ENCODE measurements at regions not wholly inside any gene's neighbourhood (a gene's known extent, or its start where the extent isn't known, plus 50 kb on each side); places are given as distances from the start of the nearest gene placed in this dataset.

GRCh38 chr11:30719371-30719770 lies 133.2 kb upstream of the MPPED2 start:
- H3K4me3 ChIP-seq: no peak overlapping the region
- DNase-seq: no peak
- WGBS, 2 donors: 71 to 89% methylated on average over 4 of the region's 4 CpGs
- H3K27me3 ChIP-seq: no peaks in the 10 kb centered on the region
- intact Hi-C loops (cut with DNase I): no loop called here
- H3K9me3 ChIP-seq: no peaks in the 10 kb centered on the region
- H3K36me3 ChIP-seq: no peaks in the 10 kb centered on the region
- H3K4me1 ChIP-seq: no peaks in the 10 kb centered on the region
- no peak for TF ChIP-seq POLR2AphosphoS5 (IDR thresholded peaks at IDR 0.05)
- no peak for TF ChIP-seq POLR2A (IDR thresholded peaks at IDR 0.05)
- no peak for TF ChIP-seq EP300 (IDR thresholded peaks at IDR 0.05)
- TF ChIP-seq, protein P1, sequence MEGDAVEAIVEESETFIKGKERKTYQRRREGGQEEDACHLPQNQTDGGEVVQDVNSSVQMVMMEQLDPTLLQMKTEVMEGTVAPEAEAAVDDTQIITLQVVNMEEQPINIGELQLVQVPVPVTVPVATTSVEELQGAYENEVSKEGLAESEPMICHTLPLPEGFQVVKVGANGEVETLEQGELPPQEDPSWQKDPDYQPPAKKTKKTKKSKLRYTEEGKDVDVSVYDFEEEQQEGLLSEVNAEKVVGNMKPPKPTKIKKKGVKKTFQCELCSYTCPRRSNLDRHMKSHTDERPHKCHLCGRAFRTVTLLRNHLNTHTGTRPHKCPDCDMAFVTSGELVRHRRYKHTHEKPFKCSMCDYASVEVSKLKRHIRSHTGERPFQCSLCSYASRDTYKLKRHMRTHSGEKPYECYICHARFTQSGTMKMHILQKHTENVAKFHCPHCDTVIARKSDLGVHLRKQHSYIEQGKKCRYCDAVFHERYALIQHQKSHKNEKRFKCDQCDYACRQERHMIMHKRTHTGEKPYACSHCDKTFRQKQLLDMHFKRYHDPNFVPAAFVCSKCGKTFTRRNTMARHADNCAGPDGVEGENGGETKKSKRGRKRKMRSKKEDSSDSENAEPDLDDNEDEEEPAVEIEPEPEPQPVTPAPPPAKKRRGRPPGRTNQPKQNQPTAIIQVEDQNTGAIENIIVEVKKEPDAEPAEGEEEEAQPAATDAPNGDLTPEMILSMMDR (IDR thresholded peaks at IDR 0.05): no peak
- H3K27ac ChIP-seq: no peak overlapping the region

DNA sequence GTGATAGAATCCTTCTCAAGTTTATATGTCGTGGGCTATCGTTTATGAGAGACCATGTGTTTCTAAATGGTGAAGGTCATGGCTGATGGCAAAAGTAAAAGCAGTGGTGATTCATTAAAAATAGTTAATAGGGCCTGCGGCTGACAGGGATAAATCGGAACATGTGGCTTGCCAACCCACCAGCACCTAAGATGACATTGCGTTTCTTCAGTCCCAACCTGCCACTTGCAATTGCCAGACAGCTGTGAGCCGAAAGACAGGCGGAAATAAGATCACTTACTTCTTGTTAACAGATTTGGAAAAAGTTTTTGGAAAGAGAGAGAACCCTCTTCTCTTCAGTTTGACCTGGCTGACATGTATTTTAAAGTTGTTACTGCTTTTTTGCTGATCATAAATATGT lies 131.5 kb upstream of the MPPED2 start:
- Histone ChIP-seq H3K4me1 (no peaks in the 10 kb centered on the region), H3K9me3 (no peaks in the 10 kb centered on the region), H3K36me3 (no peaks in the 10 kb centered on the region), H3K27ac (no peak overlapping the region), H3K4me3 (no peak overlapping the region), H3K27me3 (no peaks in the 10 kb centered on the region)
- TF ChIP-seq POLR2A (IDR thresholded peaks at IDR 0.05): no peak
- TF ChIP-seq, protein P1 (IDR thresholded peaks at IDR 0.05): no peak
- no peak for TF ChIP-seq EP300 (IDR thresholded peaks at IDR 0.05)
- TF ChIP-seq POLR2AphosphoS5 (IDR thresholded peaks at IDR 0.05): no peak
- DNase-seq: no peak
- intact Hi-C loops (cut with DNase I): no loop called here
- 83 to 89% methylated on average over 7 of the region's 7 CpGs for WGBS, 2 donors

- Histone ChIP-seq H3K36me3 (no peaks in the 10 kb centered on the region), H3K4me3 (no peak overlapping the region), H3K4me1 (no peaks in the 10 kb centered on the region), H3K9me3 (no peaks in the 10 kb centered on the region), H3K27ac (no peak overlapping the region), H3K27me3 (no peaks in the 10 kb centered on the region)
- no peak for DNase-seq
- WGBS, 2 donors: 88% methylated on average over 3 of the region's 3 CpGs
- intact Hi-C loops (cut with DNase I): no loop called here
- TF ChIP-seq, protein P1 (IDR thresholded peaks at IDR 0.05): no peak
- TF ChIP-seq POLR2AphosphoS5 (IDR thresholded peaks at IDR 0.05): no peak
- no peak for TF ChIP-seq EP300 (IDR thresholded peaks at IDR 0.05)
These were observed 130.9 kb upstream of the MPPED2 start for GRCh38 chr11:30717009-30717408.

DNA sequence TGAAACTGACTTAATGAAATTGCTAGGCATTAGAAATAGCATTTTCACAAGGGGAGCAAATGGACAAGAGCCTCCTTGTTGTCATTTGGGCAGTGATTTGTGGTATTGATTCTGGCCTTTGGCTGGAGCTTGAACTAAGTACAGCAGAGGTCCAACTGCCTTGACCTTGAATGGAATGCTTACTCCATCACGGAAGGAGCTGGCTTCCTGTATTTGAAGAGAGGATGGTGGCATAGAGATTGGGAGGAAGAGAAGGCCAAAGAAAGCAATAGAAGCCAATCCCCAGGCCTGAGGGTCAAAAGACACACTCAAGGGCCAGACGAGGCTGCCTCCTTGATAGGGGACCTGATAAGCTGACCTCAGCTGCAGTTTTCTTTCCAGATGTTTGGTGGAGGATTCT lies 126.6 kb upstream of the MPPED2 start:
- TF ChIP-seq POLR2AphosphoS5 (IDR thresholded peaks at IDR 0.05): no peak
- no peak for TF ChIP-seq EP300 (IDR thresholded peaks at IDR 0.05)
- TF ChIP-seq POLR2A (IDR thresholded peaks at IDR 0.05): no peak
- TF ChIP-seq, protein P1 (IDR thresholded peaks at IDR 0.05): no peak
- Histone ChIP-seq H3K27me3 (no peaks in the 10 kb centered on the region), H3K4me3 (no peak overlapping the region), H3K36me3 (no peaks in the 10 kb centered on the region), H3K9me3 (no peaks in the 10 kb centered on the region), H3K4me1 (no peaks in the 10 kb centered on the region), H3K27ac (no peak overlapping the region)
- WGBS, 2 donors: 67 to 75% methylated on average over 2 of the region's 2 CpGs
- intact Hi-C loops (cut with DNase I): no loop called here
- DNase-seq: no peak

GRCh38 chr11:30710221-30710620 lies 124.1 kb upstream of the MPPED2 start:
- Histone ChIP-seq H3K4me1 (no peaks in the 10 kb centered on the region), H3K9me3 (no peaks in the 10 kb centered on the region), H3K4me3 (no peak overlapping the region), H3K36me3 (no peaks in the 10 kb centered on the region), H3K27me3 (no peaks in the 10 kb centered on the region), H3K27ac (no peak overlapping the region)
- no peak for TF ChIP-seq EP300 (IDR thresholded peaks at IDR 0.05)
- TF ChIP-seq, protein P1 (IDR thresholded peaks at IDR 0.05): no peak
- no peak for TF ChIP-seq POLR2AphosphoS5 (IDR thresholded peaks at IDR 0.05)
- TF ChIP-seq POLR2A (IDR thresholded peaks at IDR 0.05): no peak
- DNase-seq: no peak
- intact Hi-C loops (cut with DNase I): no loop called here
- WGBS, 2 donors: 17 to 70% methylated on average over 4 of the region's 4 CpGs
